ENCODE measurements at regions not wholly inside any gene's neighbourhood (a gene's known extent, or its start where the extent isn't known, plus 50 kb on each side); places are given as distances from the start of the nearest gene placed in this dataset.

- TF ChIP-seq CTCF (IDR thresholded peaks at IDR 0.05; ENCODE audit: low read depth, low read length, missing control alignments) = no peak
- DNase-seq (ENCODE audit: extremely low read depth, low read depth) = no peak
- no peak overlapping the region for H3K4me3 ChIP-seq (replicated peaks; ENCODE audit: low read depth, low read length)
These were observed 642.2 kb downstream of the BRD1 start for GRCh38 chr22:49185312-49185969.

- no peak for TF ChIP-seq CTCF (IDR thresholded peaks at IDR 0.05; ENCODE audit: low read depth, low read length, missing control alignments)
- DNase-seq (ENCODE audit: extremely low read depth, low read depth) = no peak
- no peak overlapping the region for H3K4me3 ChIP-seq (replicated peaks; ENCODE audit: low read depth, low read length)
These were observed 642.9 kb downstream of the BRD1 start for GRCh38 chr22:49184736-49185135.

GRCh38 chr22:49183826-49184216 is 643.9 kb downstream of the BRD1 start:
- DNase-seq (ENCODE audit: extremely low read depth, low read depth) = no peak
- no peak for TF ChIP-seq CTCF (IDR thresholded peaks at IDR 0.05; ENCODE audit: low read depth, low read length, missing control alignments)
- no peak overlapping the region for H3K4me3 ChIP-seq (replicated peaks; ENCODE audit: low read depth, low read length)

GRCh38 chr22:49183208-49183825 is 644.4 kb downstream of the BRD1 start:
- TF ChIP-seq CTCF (IDR thresholded peaks at IDR 0.05; ENCODE audit: low read depth, low read length, missing control alignments) = no peak
- no peak for DNase-seq (ENCODE audit: extremely low read depth, low read depth)
- H3K4me3 ChIP-seq (replicated peaks; ENCODE audit: low read depth, low read length) = no peak overlapping the region

- TF ChIP-seq CTCF (IDR thresholded peaks at IDR 0.05; ENCODE audit: low read depth, low read length, missing control alignments) = no peak
- no peak overlapping the region for H3K4me3 ChIP-seq (replicated peaks; ENCODE audit: low read depth, low read length)
- no peak for DNase-seq (ENCODE audit: extremely low read depth, low read depth)
These were observed 645.3 kb downstream of the BRD1 start for GRCh38 chr22:49182416-49182815.

- H3K4me3 ChIP-seq (replicated peaks; ENCODE audit: low read depth, low read length) = no peak overlapping the region
- no peak for DNase-seq (ENCODE audit: extremely low read depth, low read depth)
- TF ChIP-seq CTCF (IDR thresholded peaks at IDR 0.05; ENCODE audit: low read depth, low read length, missing control alignments) = no peak
These were observed 645.7 kb downstream of the BRD1 start for GRCh38 chr22:49181942-49182341.
